Activated CD4-positive, alpha-beta memory T cell treated with anti-CD3 and anti-CD28 coated beads, Interleukin-2, amount 10 ng/mL, durations not matched to agents 7 days and 5 days (primary cell): ENCODE measurements at regions not wholly inside any gene's neighbourhood (a gene's known extent, or its start where the extent isn't known, plus 50 kb on each side); places are given as distances from the start of the nearest gene placed in this dataset.

Source experiments
- CTCF ChIA-PET: fragments of 350-600 bp; sonication (Branson Sonifier 250); formaldehyde crosslinking; loops from one replicate; lab custom pipeline; 2021; ENCODE audit warnings: antibody characterized with exemption, inconsistent platforms; lab: Charles Lee
- POLR2A ChIA-PET: fragments of 350-600 bp; sonication (Branson Sonifier 250); formaldehyde crosslinking; loops from one replicate; lab custom pipeline; 2021; ENCODE audit warnings: antibody characterized with exemption; lab: Charles Lee
- DNase-seq: peaks from one replicate; pipeline ENCODE4 v3.0.0-alpha.2; 2020
- H3K27ac Mint-ChIP-seq: one replicate; pipeline ENCODE4 v1.8.0; 2021; ENCODE audit warnings: mild to moderate bottlenecking, mixed read lengths
- H3K27me3 Mint-ChIP-seq: one replicate; pipeline ENCODE4 v1.8.0; 2021; ENCODE audit warnings: mixed read lengths
- H3K36me3 Mint-ChIP-seq: one replicate; pipeline ENCODE4 v1.8.0; 2021; ENCODE audit warnings: low read depth, mixed read lengths
- H3K4me1 Mint-ChIP-seq: one replicate; pipeline ENCODE4 v1.8.0; 2021; ENCODE audit warnings: mixed read lengths
- H3K4me3 Mint-ChIP-seq: one replicate; pipeline ENCODE4 v1.8.0; 2021; ENCODE audit warnings: mild to moderate bottlenecking, mixed read lengths
- H3K9me3 Mint-ChIP-seq: one replicate; pipeline ENCODE4 v1.8.0; 2021; ENCODE audit warnings: mixed read lengths

DNA sequence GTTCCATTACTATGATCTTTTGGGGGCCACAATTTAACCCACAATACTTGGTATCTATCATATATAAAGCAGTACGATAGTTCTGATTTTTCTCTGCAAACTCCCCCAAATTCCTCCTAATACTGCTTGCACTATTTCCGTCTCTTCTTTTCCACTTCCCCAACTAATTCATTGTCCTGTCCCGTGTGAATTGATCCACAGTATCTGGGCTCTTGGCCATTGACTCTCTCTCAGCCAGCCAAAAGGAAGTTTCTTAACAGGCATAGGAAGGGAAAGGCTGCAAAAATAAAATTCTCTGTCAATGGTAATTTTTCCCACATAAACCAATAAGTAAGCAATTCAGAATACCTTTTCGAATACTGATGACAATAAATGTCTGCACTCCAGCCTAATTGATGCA is 91.7 kb upstream of the DSCAM start:
- no peak for DNase-seq
- Mint-ChIP-seq H3K4me1 (no peaks in the 10 kb centered on the region), H3K27me3 (no peaks in the 10 kb centered on the region), H3K4me3 (no peak overlapping the region), H3K36me3 (no peaks in the 10 kb centered on the region), H3K27ac (no peak overlapping the region), H3K9me3 (peaks cover 8% of the 10 kb centered on the region)
- ChIA-PET POLR2A (interaction anchor here (0.6 kb wide), 1 partner anchor 32 kb away, joined by 5 read pairs; no protein-coding TSS in a partner anchor), CTCF (no interaction called here)

DNA sequence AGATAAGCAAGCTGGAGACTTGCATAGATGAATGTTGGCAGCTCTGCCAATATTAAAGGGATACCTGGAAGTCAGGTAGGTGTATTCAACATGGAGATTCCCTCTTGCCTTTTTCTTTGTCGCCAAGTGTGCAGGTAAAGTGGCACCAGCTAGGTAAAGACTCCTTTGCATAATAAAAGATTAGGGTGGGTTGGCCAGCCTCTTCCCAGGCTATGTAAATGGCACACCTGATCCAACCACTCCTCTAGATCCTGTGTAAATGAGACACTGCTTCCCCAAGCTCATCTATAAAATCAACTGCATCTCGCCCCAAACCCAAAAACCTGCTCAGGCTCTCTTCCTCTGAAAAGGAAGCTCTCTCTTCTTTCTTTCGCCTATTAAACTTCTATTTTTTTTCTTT is 100.8 kb upstream of the DSCAM start:
- ChIA-PET POLR2A (no interaction called here), CTCF (no interaction called here)
- no peak overlapping the region for H3K27ac Mint-ChIP-seq
- no peaks in the 10 kb centered on the region for H3K4me1 Mint-ChIP-seq
- no peak for DNase-seq
- H3K4me3 Mint-ChIP-seq: no peak overlapping the region
- H3K27me3 Mint-ChIP-seq: no peaks in the 10 kb centered on the region
- peaks cover 12% of the 10 kb centered on the region for H3K9me3 Mint-ChIP-seq
- no peaks in the 10 kb centered on the region for H3K36me3 Mint-ChIP-seq

DNA sequence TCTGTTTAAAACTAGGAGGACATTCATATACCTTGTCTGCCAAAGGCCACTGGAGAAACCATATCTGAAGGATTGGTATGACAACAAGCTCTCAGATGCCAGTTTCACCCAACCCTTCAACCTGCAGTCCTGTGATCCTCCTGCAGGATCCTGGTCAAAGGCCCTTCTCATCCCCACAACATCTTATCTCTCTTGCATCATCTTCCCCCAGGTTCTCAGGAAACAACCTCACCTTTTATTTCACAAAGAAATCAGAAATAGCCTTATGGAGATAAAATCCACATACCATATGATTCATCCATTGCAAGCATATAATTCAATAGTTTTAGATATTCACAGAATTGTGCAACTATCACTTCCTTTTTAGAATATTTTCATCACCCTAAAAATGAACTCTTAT is 104.0 kb upstream of the DSCAM start:
- ChIA-PET CTCF (no interaction called here), POLR2A (no interaction called here)
- no peak for DNase-seq
- Mint-ChIP-seq H3K4me1 (no peaks in the 10 kb centered on the region), H3K4me3 (no peak overlapping the region), H3K27ac (no peak overlapping the region), H3K36me3 (no peaks in the 10 kb centered on the region), H3K27me3 (no peaks in the 10 kb centered on the region), H3K9me3 (peaks cover 6% of the 10 kb centered on the region)

DNA sequence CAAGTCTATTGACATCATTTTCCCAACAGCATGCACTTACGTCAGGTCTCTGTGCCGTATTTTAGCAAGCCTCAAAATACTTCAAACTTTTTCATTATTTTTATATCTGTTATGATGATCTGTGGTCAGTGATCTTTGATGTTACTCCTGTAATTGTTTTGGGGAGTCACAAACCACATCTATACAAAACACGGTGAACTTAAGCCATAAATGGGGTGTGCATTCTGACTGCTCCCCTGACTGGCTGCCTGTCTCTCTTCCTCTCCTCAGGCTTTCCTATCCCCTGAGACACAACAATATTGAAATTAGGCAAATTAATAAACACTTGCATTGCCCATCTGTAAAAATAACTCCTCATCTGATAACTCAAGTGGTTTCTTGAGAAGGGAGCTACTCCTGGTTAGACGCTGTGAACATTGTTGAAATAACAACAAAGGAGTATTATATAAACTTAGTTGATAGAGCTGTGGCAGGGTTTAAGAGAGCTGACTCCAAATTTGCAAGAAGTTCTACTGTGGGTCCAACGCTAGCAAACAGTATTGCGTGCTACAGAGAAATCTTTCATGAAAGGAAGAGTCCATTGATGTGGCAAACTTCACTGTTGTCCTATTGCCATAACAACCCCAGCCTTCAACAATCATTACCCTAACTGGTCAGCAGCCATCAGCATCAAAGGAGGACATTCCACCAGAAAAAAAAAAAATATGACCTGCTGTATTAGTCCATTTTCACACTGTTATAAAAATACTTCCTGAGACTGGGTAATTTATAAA is 105.8 kb upstream of the DSCAM start:
- CTCF ChIA-PET: no interaction called here
- H3K36me3 Mint-ChIP-seq: no peaks in the 10 kb centered on the region
- H3K27me3 Mint-ChIP-seq: no peaks in the 10 kb centered on the region
- H3K4me1 Mint-ChIP-seq: no peaks in the 10 kb centered on the region
- peaks cover 14% of the 10 kb centered on the region for H3K9me3 Mint-ChIP-seq
- POLR2A ChIA-PET: no interaction called here
- H3K27ac Mint-ChIP-seq: no peak overlapping the region
- no peak overlapping the region for H3K4me3 Mint-ChIP-seq
- DNase-seq: no peak

DNA sequence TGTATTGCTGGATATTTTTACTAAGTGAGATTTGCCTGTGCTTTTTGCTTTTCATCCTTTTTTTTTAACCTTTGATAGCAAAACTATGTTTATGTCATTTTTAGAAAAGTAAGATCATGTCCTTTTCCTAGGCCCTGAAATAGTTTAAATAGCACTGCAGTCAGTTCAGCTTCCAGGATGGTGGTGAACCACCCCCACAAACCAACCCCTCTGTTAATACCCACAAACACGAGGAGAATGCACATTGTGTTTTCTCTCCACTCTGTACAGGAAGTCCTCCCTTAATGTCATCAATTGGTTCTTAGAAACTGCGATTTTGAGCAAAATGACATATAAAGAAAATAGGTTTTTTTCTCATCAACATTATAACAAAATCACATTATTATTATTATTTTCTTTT is 117.7 kb upstream of the DSCAM start:
- Mint-ChIP-seq H3K4me1 (no peaks in the 10 kb centered on the region), H3K36me3 (no peaks in the 10 kb centered on the region), H3K27me3 (no peaks in the 10 kb centered on the region), H3K9me3 (peaks cover 9% of the 10 kb centered on the region), H3K4me3 (no peak overlapping the region), H3K27ac (no peak overlapping the region)
- ChIA-PET CTCF (no interaction called here), POLR2A (no interaction called here)
- DNase-seq: no peak

DNA sequence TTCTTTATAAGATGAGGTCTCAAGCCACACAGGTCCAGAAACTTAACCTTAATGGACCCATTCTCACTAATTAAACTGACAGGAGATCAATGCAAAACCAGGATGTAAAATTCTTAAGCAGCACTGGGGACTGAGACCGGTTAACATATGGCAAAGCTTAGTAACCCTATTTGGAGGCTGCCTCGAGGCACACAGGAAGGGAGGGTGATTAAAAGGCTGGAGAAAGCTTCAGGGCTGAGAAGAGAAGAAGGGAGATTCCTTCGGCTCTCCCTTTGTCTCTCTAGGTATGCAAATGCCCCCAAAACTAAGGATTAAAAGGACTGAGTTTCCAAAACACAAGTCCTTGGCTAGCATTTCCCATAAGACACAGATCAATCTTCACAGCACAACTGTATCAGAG is 120.8 kb upstream of the DSCAM start:
- POLR2A ChIA-PET: no interaction called here
- CTCF ChIA-PET: no interaction called here

DNA sequence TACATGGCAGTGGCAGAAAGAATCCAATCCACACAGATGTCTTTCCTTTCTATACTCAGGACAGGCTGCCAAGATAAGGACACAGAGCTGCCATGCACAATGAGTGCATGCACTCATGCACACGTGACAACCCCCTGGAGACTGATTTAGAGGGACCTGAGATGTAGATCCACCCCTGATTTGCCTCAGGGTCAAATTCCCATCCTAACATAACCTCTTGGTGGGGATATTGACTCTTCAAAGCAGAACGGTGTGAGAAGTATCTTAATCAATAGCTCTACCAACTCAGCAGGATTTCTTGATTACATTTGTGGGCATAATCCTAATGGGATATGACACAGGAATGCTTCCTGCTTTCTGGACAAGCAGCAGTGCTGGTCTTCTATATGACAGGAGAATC is 125.2 kb upstream of the DSCAM start:
- DNase-seq: no peak
- ChIA-PET CTCF (no interaction called here), POLR2A (no interaction called here)
- Mint-ChIP-seq H3K9me3 (peaks cover 8% of the 10 kb centered on the region), H3K4me3 (no peak overlapping the region), H3K4me1 (no peaks in the 10 kb centered on the region), H3K36me3 (no peaks in the 10 kb centered on the region), H3K27ac (no peak overlapping the region), H3K27me3 (no peaks in the 10 kb centered on the region)

More for the DNA sequence above, 120.8 kb upstream of the DSCAM start:
- Mint-ChIP-seq H3K4me1 (no peaks in the 10 kb centered on the region), H3K27ac (no peak overlapping the region), H3K4me3 (no peak overlapping the region), H3K27me3 (no peaks in the 10 kb centered on the region), H3K36me3 (no peaks in the 10 kb centered on the region), H3K9me3 (no peaks in the 10 kb centered on the region)
- DNase-seq: no peak

DNA sequence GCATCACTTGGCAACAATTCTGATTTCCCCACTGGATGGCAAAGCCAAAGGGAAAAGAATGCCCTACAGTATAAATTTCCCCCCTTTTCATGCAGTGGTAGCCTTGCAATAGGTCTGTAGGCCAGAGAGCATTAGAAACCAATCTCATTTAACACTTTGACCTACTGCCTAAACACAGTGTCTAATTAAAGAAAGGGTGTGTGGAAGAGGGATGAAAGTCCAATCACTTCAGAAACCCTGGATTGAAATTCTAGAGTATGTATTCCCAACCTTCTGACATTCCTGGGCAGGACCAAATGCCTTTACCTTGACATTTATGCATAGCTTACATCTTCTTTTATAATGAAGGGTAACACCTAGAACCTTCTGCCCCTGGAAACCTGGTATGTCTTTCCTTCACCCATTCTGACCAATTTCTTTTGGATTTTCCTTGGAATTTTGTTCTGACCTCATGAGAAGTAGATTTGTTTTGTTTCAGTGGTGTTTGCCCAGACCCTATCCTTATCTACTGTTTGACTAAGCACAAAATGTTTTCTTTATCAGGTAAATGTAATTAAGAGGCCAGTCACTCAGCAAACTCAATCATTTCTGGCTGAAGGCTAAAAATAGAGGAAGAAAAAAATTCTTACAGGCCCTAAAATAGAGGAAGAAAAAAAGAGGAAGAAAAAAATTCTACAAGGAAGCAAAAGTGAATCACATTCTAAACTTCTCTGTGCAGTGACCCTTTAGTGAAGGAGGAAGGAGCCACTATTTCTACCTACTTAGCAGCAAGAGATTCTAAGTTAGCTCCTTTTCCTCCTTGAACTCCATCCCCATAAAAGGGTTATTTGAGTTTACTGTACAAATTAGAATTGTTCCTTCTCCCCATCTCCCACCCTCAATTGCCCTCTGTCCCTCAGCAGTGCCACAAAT is 129.5 kb upstream of the DSCAM start:
- POLR2A ChIA-PET: no interaction called here
- CTCF ChIA-PET: no interaction called here
- no peak overlapping the region for H3K4me3 Mint-ChIP-seq
- no peaks in the 10 kb centered on the region for H3K27me3 Mint-ChIP-seq
- peaks cover 11% of the 10 kb centered on the region for H3K9me3 Mint-ChIP-seq
- no peak overlapping the region for H3K27ac Mint-ChIP-seq
- no peak for DNase-seq
- H3K36me3 Mint-ChIP-seq: no peaks in the 10 kb centered on the region
- H3K4me1 Mint-ChIP-seq: no peaks in the 10 kb centered on the region

DNA sequence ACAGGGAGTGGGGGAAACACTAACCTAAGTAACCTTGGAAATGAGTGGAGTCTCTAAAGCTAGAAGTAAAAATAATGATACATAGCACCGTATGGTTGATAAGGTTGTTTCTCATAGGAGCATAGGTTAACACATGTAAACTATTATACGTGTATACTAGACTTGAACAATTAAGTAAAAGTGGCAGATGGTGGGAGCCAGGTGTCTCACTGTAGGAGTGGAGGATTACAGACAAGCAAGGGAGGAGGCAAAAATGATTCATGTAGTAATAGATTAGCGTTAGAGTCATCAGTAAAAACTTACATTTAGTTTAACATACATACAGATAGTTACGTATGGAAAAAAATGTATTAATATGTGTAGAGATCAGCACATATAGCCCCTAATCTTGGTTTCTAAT is 138.4 kb upstream of the DSCAM start:
- Mint-ChIP-seq H3K27ac (no peak overlapping the region), H3K4me1 (no peaks in the 10 kb centered on the region), H3K4me3 (no peak overlapping the region), H3K9me3 (peaks cover 6% of the 10 kb centered on the region), H3K27me3 (no peaks in the 10 kb centered on the region), H3K36me3 (no peaks in the 10 kb centered on the region)
- ChIA-PET CTCF (no interaction called here), POLR2A (no interaction called here)
- DNase-seq: no peak

DNA sequence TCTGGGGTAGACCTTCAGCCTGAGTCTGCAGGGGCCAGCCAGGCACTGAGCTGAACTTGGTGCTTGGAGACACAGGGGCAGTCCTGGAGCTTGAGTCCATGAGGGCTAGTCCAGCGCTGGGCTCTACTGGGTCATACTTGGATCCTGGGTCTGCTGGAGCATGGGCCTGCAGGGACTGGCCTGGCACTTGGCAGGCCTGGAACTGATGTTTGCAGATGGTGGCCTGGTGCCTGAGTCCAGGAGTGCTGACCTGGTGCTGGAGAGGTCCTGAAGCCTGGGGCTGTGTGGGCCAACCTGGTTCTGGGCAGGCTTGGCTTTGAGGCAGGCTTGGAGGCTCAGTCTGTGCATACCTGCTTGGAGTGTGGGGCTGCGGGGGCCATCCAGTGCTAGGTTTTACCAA is 143.4 kb upstream of the DSCAM start:
- POLR2A ChIA-PET: no interaction called here
- H3K27me3 Mint-ChIP-seq: no peaks in the 10 kb centered on the region
- H3K9me3 Mint-ChIP-seq: no peaks in the 10 kb centered on the region
- CTCF ChIA-PET: no interaction called here
- H3K36me3 Mint-ChIP-seq: no peaks in the 10 kb centered on the region
- H3K27ac Mint-ChIP-seq: no peak overlapping the region
- no peaks in the 10 kb centered on the region for H3K4me1 Mint-ChIP-seq
- no peak overlapping the region for H3K4me3 Mint-ChIP-seq
- no peak for DNase-seq

DNA sequence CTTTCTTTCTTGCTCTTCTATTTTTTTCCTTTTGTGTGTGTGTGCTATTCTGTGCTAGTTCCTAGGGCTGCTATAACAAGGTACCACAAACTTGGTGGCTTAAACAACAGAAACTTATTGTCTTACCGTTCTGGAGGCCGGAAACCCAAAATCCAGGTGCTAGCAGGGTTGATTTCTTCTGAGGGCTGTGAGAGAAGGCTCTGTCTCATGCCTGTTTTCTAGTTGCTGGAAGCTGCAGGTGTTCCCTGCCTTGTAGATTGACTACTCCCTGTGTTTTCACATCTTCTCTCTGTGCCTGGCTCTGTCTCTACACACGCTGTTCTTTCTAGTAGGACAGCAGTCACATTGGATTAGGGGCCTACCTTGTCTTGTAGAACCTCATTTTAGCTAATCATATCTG is 150.9 kb upstream of the DSCAM start:
- CTCF ChIA-PET: no interaction called here
- no peaks in the 10 kb centered on the region for H3K4me1 Mint-ChIP-seq
- peaks cover 8% of the 10 kb centered on the region for H3K9me3 Mint-ChIP-seq
- POLR2A ChIA-PET: no interaction called here
- peaks cover 2% of the 10 kb centered on the region for H3K36me3 Mint-ChIP-seq
- H3K27ac Mint-ChIP-seq: no peak overlapping the region
- H3K4me3 Mint-ChIP-seq: no peak overlapping the region
- no peaks in the 10 kb centered on the region for H3K27me3 Mint-ChIP-seq
- DNase-seq: no peak

DNA sequence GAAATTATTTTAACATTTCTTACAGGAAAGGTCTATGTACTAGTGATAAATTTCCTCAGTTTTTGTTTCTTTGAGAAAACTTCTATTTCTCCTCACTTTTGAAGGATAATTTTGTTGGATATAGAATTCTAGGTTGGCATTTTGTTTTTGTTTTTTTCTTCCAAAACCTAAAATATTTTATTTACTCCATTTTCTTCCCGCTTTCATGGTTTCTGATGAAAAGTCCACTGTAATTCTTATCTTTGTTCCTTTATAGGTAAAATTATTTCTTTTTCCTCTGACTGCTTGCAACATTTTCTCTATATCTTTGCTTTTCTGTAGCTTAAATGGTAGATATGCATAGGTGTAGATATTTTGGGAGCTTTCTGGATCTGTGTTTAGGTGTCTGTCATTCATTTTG is 153.9 kb upstream of the DSCAM start:
- Mint-ChIP-seq H3K4me1 (no peaks in the 10 kb centered on the region), H3K4me3 (no peak overlapping the region), H3K27ac (no peak overlapping the region), H3K27me3 (no peaks in the 10 kb centered on the region), H3K9me3 (peaks cover 8% of the 10 kb centered on the region), H3K36me3 (peaks cover 2% of the 10 kb centered on the region)
- POLR2A ChIA-PET: no interaction called here
- DNase-seq: no peak
- CTCF ChIA-PET: no interaction called here

DNA sequence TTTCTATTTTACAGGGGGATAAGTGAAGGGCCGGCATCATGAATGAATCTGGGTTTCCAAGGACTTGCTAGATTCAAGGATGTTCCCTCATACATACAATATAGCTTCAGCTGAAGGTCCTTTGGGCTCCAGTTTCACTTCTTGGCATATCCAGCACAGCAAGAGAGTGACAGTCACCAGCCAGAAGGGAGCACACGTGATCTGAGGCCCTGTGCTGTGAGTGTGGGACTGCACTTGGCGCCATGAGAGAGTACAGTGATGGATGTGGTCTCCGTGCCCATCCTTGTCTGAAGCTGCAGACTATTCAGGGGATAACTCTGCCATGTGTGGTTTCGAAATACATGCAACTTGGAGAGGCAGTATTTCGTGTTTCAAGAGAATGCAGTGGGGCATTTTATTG is 159.7 kb upstream of the DSCAM start:
- POLR2A ChIA-PET: no interaction called here
- no peaks in the 10 kb centered on the region for H3K36me3 Mint-ChIP-seq
- H3K9me3 Mint-ChIP-seq: peaks cover 2% of the 10 kb centered on the region
- H3K4me3 Mint-ChIP-seq: no peak overlapping the region
- no peaks in the 10 kb centered on the region for H3K4me1 Mint-ChIP-seq
- no peak for DNase-seq
- H3K27me3 Mint-ChIP-seq: no peaks in the 10 kb centered on the region
- CTCF ChIA-PET: no interaction called here
- no peak overlapping the region for H3K27ac Mint-ChIP-seq
